HG02885 (cell line): ENCODE measurements at regions not wholly inside any gene's neighbourhood (a gene's known extent, or its start where the extent isn't known, plus 50 kb on each side); places are given as distances from the start of the nearest gene placed in this dataset.
"Not testable (repeated sequence)": the region's sequence is repeated elsewhere in the genome, so short reads cannot be mapped to it uniquely, and the experiment has no call there.

Experiments used
- ATAC-seq: cut with Tn5 transposase; IDR thresholded peaks from one replicate; pipeline ENCODE4 v1.9.1; 2021; ENCODE audit warnings: mild to moderate bottlenecking; ENCODE audit not compliant: unreplicated experiment, poor library complexity

GRCh38 chr1:104135036-104135435, 385.3 kb downstream of the AMY1C start:
- not testable (repeated sequence) for ATAC-seq

- ATAC-seq = no peak
These were observed 386.9 kb downstream of the AMY1C start for GRCh38 chr1:104136621-104137020.

- ATAC-seq = no peak
These were observed 407.0 kb downstream of the AMY1C start for GRCh38 chr1:104156738-104157137.

- ATAC-seq = no peak
These were observed 414.3 kb downstream of the AMY1C start for GRCh38 chr1:104163912-104164476.

- ATAC-seq = no peak
These were observed 422.6 kb downstream of the AMY1C start for GRCh38 chr1:104172243-104172681.

- ATAC-seq = no peak
These were observed 432.6 kb downstream of the AMY1C start for GRCh38 chr1:104182251-104182650.

GRCh38 chr1:104189207-104189606, 439.5 kb downstream of the AMY1C start:
- no peak for ATAC-seq

GRCh38 chr1:104190821-104191220, 441.1 kb downstream of the AMY1C start:
- ATAC-seq = no peak

GRCh38 chr1:104195395-104195794, 445.7 kb downstream of the AMY1C start:
- no peak for ATAC-seq

- ATAC-seq = no peak
These were observed 446.4 kb downstream of the AMY1C start for GRCh38 chr1:104196136-104196535.

GRCh38 chr1:104197516-104197915, 447.8 kb downstream of the AMY1C start:
- no peak for ATAC-seq

- ATAC-seq = no peak
These were observed 462.5 kb downstream of the AMY1C start for GRCh38 chr1:104212239-104212638.

GRCh38 chr1:104217395-104217986, 467.8 kb downstream of the AMY1C start:
- not testable (repeated sequence) for ATAC-seq

- no peak for ATAC-seq
These were observed 480.2 kb downstream of the AMY1C start for GRCh38 chr1:104229860-104230259.

GRCh38 chr1:104231676-104232075, 482.0 kb downstream of the AMY1C start:
- no peak for ATAC-seq

GRCh38 chr1:104235141-104235540, 485.4 kb downstream of the AMY1C start:
- ATAC-seq = no peak

- ATAC-seq = no peak
These were observed 489.3 kb downstream of the AMY1C start for GRCh38 chr1:104238991-104239390.

GRCh38 chr1:104248385-104248784, 498.7 kb downstream of the AMY1C start:
- ATAC-seq = no peak

GRCh38 chr1:104259481-104259880, 509.8 kb downstream of the AMY1C start:
- ATAC-seq = no peak

GRCh38 chr1:104263110-104263509, 513.4 kb downstream of the AMY1C start:
- ATAC-seq = not testable (repeated sequence)

- no peak for ATAC-seq
These were observed 514.8 kb downstream of the AMY1C start for GRCh38 chr1:104264521-104264920.

GRCh38 chr1:104265163-104265562, 515.5 kb downstream of the AMY1C start:
- ATAC-seq = no peak
